ENCODE measurements at regions not wholly inside any gene's neighbourhood (a gene's known extent, or its start where the extent isn't known, plus 50 kb on each side); places are given as distances from the start of the nearest gene placed in this dataset.
"Not testable (repeated sequence)": the region's sequence is repeated elsewhere in the genome, so short reads cannot be mapped to it uniquely, and the experiment has no call there.

DNA sequence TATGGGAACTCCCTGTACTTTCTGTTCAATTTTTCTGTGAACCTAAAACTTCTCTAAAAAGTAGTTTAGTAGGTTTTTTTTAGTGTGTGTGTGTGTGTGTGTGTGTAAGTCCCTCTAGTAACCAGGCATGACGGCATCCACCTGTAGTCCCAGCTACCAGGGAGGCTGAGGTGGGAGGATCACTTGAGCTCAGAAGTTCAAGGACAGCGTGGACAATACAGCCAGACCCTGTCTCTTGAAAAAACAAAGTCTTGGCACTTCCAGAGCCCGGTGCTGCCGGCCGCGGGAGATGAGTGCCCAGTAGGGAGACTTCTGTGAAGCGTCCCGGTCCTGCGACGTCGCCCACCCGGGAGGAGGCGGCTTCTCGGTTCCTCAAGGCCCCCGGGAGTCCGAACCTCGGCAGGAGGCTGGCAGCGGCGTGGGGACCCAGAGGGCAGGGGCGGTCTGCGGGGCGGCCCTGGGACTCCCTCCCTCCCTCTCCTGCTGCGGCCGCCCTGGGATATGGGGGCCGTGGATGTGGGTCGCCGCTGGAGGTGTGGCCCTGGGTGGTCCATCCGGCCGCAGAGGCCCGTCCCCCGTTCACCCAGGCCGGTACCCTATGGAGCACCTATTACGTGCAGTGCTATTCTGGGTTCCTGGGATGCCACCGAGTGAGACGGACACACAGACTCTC is 78.0 kb upstream of the SIRPG start:
- H3K36me3 Mint-ChIP-seq (ENCODE audit: low read depth): no peaks in the 10 kb centered on the region
- no peak for DNase-seq
- H3K9me3 Mint-ChIP-seq: no peaks in the 10 kb centered on the region
- CTCF ChIA-PET: interaction anchor here (1.3 to 2.9 kb wide), 6 partner anchors 14 to 232 kb away, joined by 3 to 19 read pairs (median 10); partner anchors contain the start of gene SIRPD
- H3K4me3 Mint-ChIP-seq: no peak overlapping the region
- POLR2A ChIA-PET: no interaction called here
- peaks cover 11% of the 10 kb centered on the region for H3K27me3 Mint-ChIP-seq
- H3K4me1 Mint-ChIP-seq: peaks cover 28% of the 10 kb centered on the region
- no peak overlapping the region for H3K27ac Mint-ChIP-seq

- DNase-seq: peak; percentile 38
- Mint-ChIP-seq H3K36me3 (ENCODE audit: low read depth) (no peaks in the 10 kb centered on the region), H3K4me3 (no peak overlapping the region), H3K9me3 (no peaks in the 10 kb centered on the region), H3K4me1 (peaks cover 28% of the 10 kb centered on the region), H3K27me3 (peaks cover 5% of the 10 kb centered on the region), H3K27ac (no peak overlapping the region)
- ChIA-PET CTCF (interaction anchor here (0.9 to 2.9 kb wide), 17 partner anchors 11 to 231 kb away, joined by 3 to 19 read pairs (median 6); partner anchors contain the start of gene SIRPD), POLR2A (interaction anchor here (0.7 to 2.1 kb wide), 7 partner anchors 50 to 226 kb away, joined by 3 to 8 read pairs (median 3); partner anchors contain the start of gene SIRPG)
Observed at GRCh38 chr20:1734269-1734858, 76.8 kb upstream of the SIRPG start.

GRCh38 chr20:1731828-1732375 is 74.3 kb upstream of the SIRPG start:
- POLR2A ChIA-PET: interaction anchor here (1.5 kb wide), 1 partner anchor 75 kb away, joined by 5 read pairs; the partner anchor contains the start of gene SIRPG
- DNase-seq: peak; percentile 22
- not testable (repeated sequence) for H3K4me3 Mint-ChIP-seq; H3K27me3 Mint-ChIP-seq; H3K36me3 Mint-ChIP-seq (ENCODE audit: low read depth); H3K9me3 Mint-ChIP-seq; H3K27ac Mint-ChIP-seq
- H3K4me1 Mint-ChIP-seq: peaks cover 28% of the 10 kb centered on the region
- CTCF ChIA-PET: interaction anchor here (1.0 to 1.5 kb wide), 4 partner anchors 32 to 198 kb away, joined by 3 to 4 read pairs (median 3); no protein-coding TSS in a partner anchor

DNA sequence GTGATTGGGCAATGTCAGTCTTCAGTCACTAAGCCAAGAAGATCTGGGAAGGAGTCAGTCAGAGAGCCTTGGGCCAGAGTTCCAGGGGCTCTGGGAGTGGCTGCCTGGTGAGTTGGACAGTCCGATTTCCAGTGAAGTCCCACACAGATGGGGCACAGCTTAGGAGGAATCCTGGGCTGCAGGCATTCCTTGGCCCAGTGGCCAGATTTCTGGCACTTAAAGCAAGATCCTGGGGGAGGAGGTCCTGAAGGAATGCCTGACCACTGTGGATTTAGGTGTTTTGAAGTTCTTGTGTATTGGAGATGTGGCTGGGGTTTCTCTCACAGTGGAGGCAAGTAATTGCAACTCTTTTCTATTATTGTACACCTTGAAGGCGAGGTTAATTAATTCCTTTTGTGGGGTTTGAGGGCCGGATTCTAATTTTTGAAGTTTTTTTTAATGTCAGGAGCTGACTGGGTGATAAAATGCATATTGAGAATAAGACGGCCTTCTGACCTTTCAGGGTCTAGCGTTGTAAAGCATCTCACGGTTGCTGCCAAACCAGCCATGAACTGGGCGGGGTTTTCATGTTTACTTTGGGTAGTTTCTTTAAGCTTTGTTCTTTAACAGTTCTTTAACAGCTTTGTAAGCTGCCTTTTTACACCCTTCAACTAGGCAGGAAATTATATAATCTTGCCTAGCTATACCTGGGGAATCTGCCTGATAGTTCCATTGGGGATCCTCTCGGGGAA is 73.6 kb upstream of the SIRPG start:
- H3K36me3 Mint-ChIP-seq (ENCODE audit: low read depth); DNase-seq; H3K4me3 Mint-ChIP-seq; H3K27me3 Mint-ChIP-seq; H3K9me3 Mint-ChIP-seq; H3K27ac Mint-ChIP-seq: not testable (repeated sequence)
- ChIA-PET POLR2A (interaction anchor here (1.5 kb wide), 1 partner anchor 74 kb away, joined by 5 read pairs; the partner anchor contains the start of gene SIRPG), CTCF (interaction anchor here (1.0 to 1.5 kb wide), 4 partner anchors 33 to 197 kb away, joined by 3 to 4 read pairs (median 3); no protein-coding TSS in a partner anchor)
- peaks cover 28% of the 10 kb centered on the region for H3K4me1 Mint-ChIP-seq

- H3K4me3 Mint-ChIP-seq; H3K27me3 Mint-ChIP-seq; H3K27ac Mint-ChIP-seq; H3K36me3 Mint-ChIP-seq (ENCODE audit: low read depth); H3K9me3 Mint-ChIP-seq; CTCF ChIA-PET; DNase-seq; POLR2A ChIA-PET: not testable (repeated sequence)
- H3K4me1 Mint-ChIP-seq: peaks cover 15% of the 10 kb centered on the region
Observed at GRCh38 chr20:1727303-1727702, 69.7 kb upstream of the SIRPG start.

- no peak overlapping the region for H3K27ac Mint-ChIP-seq
- peaks cover 7% of the 10 kb centered on the region for H3K9me3 Mint-ChIP-seq
- H3K4me1 Mint-ChIP-seq: peaks cover 8% of the 10 kb centered on the region
- POLR2A ChIA-PET: no interaction called here
- DNase-seq: no peak
- peaks cover 3% of the 10 kb centered on the region for H3K36me3 Mint-ChIP-seq (ENCODE audit: low read depth)
- H3K27me3 Mint-ChIP-seq: peaks cover 4% of the 10 kb centered on the region
- no peak overlapping the region for H3K4me3 Mint-ChIP-seq
- CTCF ChIA-PET: no interaction called here
Observed at GRCh38 chr20:1724901-1725300, 67.3 kb upstream of the SIRPG start.

DNA sequence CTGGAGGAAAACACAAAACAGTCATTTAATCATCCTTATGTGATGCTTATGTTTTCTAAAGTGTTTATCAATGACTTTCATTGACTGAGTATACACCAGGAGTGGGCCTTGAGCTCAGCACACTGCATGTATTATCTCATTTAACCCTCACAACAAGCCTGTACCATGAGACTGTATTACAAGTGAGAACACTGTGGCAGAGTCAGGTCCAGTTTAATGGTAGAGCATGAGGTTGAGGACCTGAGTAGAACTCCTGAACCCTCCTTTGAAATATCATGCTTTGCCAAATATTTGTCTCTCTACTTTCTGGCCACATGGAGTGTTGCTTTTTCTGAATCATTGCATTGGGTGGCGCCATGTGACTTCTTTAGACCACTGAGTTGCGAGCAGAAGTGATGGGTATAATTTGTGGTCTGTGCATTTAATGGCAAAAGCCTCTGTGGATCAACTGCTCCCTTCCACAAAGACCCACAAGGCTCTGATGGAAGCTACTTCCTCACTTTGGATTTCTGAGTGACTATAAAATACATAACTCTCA is 65.0 kb upstream of the SIRPG start:
- peaks cover 3% of the 10 kb centered on the region for H3K36me3 Mint-ChIP-seq (ENCODE audit: low read depth)
- H3K4me3 Mint-ChIP-seq: no peak overlapping the region
- CTCF ChIA-PET: interaction anchor here (1.4 to 1.5 kb wide), 2 partner anchors 12 to 42 kb away, joined by 3 read pairs; no protein-coding TSS in a partner anchor

GRCh38 chr20:1721687-1722512 is 64.3 kb upstream of the SIRPG start:
- CTCF ChIA-PET: no interaction called here
- Mint-ChIP-seq H3K4me3 (no peak overlapping the region), H3K36me3 (ENCODE audit: low read depth) (peaks cover 3% of the 10 kb centered on the region), H3K9me3 (peaks cover 7% of the 10 kb centered on the region), H3K4me1 (peaks cover 8% of the 10 kb centered on the region), H3K27ac (no peak overlapping the region), H3K27me3 (peaks cover 4% of the 10 kb centered on the region)
- DNase-seq: no peak
- POLR2A ChIA-PET: no interaction called here

More for the DNA sequence above, 65.0 kb upstream of the SIRPG start:
- DNase-seq: no peak
- H3K4me1 Mint-ChIP-seq: peaks cover 8% of the 10 kb centered on the region
- POLR2A ChIA-PET: no interaction called here
- H3K27ac Mint-ChIP-seq: no peak overlapping the region
- peaks cover 4% of the 10 kb centered on the region for H3K27me3 Mint-ChIP-seq
- peaks cover 7% of the 10 kb centered on the region for H3K9me3 Mint-ChIP-seq

DNA sequence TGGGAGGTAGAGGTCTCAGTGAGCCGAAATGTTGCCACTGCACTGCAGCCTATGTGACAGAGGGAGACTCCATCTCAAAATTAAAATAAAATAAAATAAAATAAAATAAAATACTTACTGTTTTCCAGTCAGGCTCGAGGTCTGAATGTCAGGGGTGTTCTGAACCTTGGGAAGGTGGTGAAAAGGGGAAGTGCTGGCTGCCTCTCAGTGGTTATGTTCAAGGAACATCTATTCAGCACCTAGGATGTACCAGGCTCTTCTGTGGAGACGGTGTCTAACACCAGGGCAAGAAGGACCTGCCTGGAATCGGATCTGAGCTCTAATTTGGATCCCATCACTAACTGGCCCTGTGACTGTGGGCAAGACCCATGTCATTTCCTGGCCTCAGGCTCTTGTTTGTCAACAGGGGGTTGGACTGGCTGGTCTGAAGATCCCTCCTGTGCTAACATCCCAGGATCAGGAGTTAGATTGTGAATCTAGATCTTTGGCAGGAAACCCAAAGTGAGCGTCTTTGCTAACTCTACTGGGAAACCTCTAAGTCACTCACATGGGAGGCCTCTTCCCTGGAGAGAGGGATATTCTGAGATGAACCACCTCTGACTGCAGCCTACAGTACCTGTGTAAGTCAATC is 63.4 kb upstream of the SIRPG start:
- no peak overlapping the region for H3K27ac Mint-ChIP-seq
- no peak overlapping the region for H3K4me3 Mint-ChIP-seq
- peaks cover 7% of the 10 kb centered on the region for H3K9me3 Mint-ChIP-seq
- peaks cover 8% of the 10 kb centered on the region for H3K4me1 Mint-ChIP-seq
- H3K36me3 Mint-ChIP-seq (ENCODE audit: low read depth): peaks cover 3% of the 10 kb centered on the region
- H3K27me3 Mint-ChIP-seq: peaks cover 11% of the 10 kb centered on the region
- DNase-seq: no peak
- ChIA-PET CTCF (no interaction called here), POLR2A (no interaction called here)

GRCh38 chr20:1720226-1720625 is 62.6 kb upstream of the SIRPG start:
- ChIA-PET CTCF (no interaction called here), POLR2A (no interaction called here)
- Mint-ChIP-seq H3K27me3 (peaks cover 16% of the 10 kb centered on the region), H3K9me3 (peaks cover 7% of the 10 kb centered on the region), H3K27ac (no peak overlapping the region), H3K4me3 (no peak overlapping the region), H3K4me1 (peaks cover 8% of the 10 kb centered on the region), H3K36me3 (ENCODE audit: low read depth) (peaks cover 3% of the 10 kb centered on the region)
- no peak for DNase-seq

- peaks cover 16% of the 10 kb centered on the region for H3K27me3 Mint-ChIP-seq
- peaks cover 8% of the 10 kb centered on the region for H3K4me1 Mint-ChIP-seq
- H3K9me3 Mint-ChIP-seq: peaks cover 4% of the 10 kb centered on the region
- H3K27ac Mint-ChIP-seq: no peak overlapping the region
- ChIA-PET POLR2A (no interaction called here), CTCF (no interaction called here)
- no peak overlapping the region for H3K4me3 Mint-ChIP-seq
- H3K36me3 Mint-ChIP-seq (ENCODE audit: low read depth): no peaks in the 10 kb centered on the region
- DNase-seq: no peak
Observed at GRCh38 chr20:1718604-1719384, 61.2 kb upstream of the SIRPG start.

All from activated CD4-positive, alpha-beta memory T cell treated with anti-CD3 and anti-CD28 coated beads, Interleukin-2, amount 10 ng/mL, durations not matched to agents 7 days and 5 days (primary cell).